K562 (cell line): ENCODE measurements at regions not wholly inside any gene's neighbourhood (a gene's known extent, or its start where the extent isn't known, plus 50 kb on each side); places are given as distances from the start of the nearest gene placed in this dataset.

Source experiments
- ATAC-seq: fragments of 200-7000 bp; cut with Tn5 transposase; 3 replicates; pipeline ENCODE4 v1.9.1; 2020; ENCODE audit warnings: moderate library complexity
- BruUV-seq: library from RNA; stranded (reverse); fragments of 400-500 nt; replicated peaks from 2 replicates; lab custom pipeline; 2021; lab: Mats Ljungman, UMichigan
- CTCF ChIA-PET: fragments of 300-600 bp; formaldehyde crosslinking; extraction: SDS; loops from one replicate; lab custom pipeline; 2021; ENCODE audit warnings: low intra/inter-chr PET ratio; lab: Yijun Ruan, JAX
- POLR2A ChIA-PET: fragments of 300-600, 350-650 bp; sonication (Branson Sonifier 250); formaldehyde crosslinking; extraction: SDS; loops from one replicate; lab custom pipeline; 2021; ENCODE audit warnings: antibody characterized with exemption, inconsistent platforms; lab: Yijun Ruan, JAX
- DNase-seq, 4 experiments: peaks; one replicate each; pipeline versions ENCODE4 v3.0.0 to v3.0.0-alpha.2; 2011 to 2018; ENCODE audit warnings: low spot score in 3 of 4, mixed read lengths in 3 of 4; ENCODE audit errors: extremely low read depth in 1 of 4
- FAIRE-seq: peaks from 2 replicates; lab custom pipeline; 2011; peaks lifted over from hg19 to GRCh38; lab: Jason Lieb, UNC
- H2AFZ ChIP-seq: 2 replicates; pipeline ENCODE4 v1.6.0; 2011; ENCODE audit warnings: low read depth, low read length, control low read depth, inconsistent platforms
- H3K27ac ChIP-seq: fragments of 200-600 bp; 3 replicates; pipeline ENCODE4 v1.8.0; 2011; ENCODE audit warnings: low read depth, mild to moderate bottlenecking, control low read depth, inconsistent platforms, low read length, moderate library complexity, mixed read lengths; ENCODE audit errors: extremely low read depth
- H3K27me3 ChIP-seq, 2 experiments: fragments of 300-600 bp in 1 of 2; 2 replicates in 1 of 2; 3 replicates in 1 of 2; pipeline versions ENCODE4 v1.6.0 to v1.8.0; 2011; ENCODE audit warnings: inconsistent platforms in 2 of 2, low read length in 2 of 2, mild to moderate bottlenecking in 1 of 2, mixed read lengths in 1 of 2, moderate library complexity in 1 of 2; ENCODE audit not compliant: control insufficient read depth in 2 of 2, insufficient read depth in 2 of 2
- H3K36me3 ChIP-seq: fragments of 300-600 bp; 3 replicates; pipeline ENCODE4 v1.8.0; 2011; ENCODE audit warnings: mild to moderate bottlenecking, low read length, inconsistent platforms; ENCODE audit not compliant: control insufficient read depth, insufficient read depth
- H3K4me1 ChIP-seq, 2 experiments: fragments of 200-600 bp in 1 of 2; replicated peaks in 1 of 2; 2 replicates in 1 of 2; 3 replicates in 1 of 2; pipeline versions ENCODE4 v1.5.1 to v1.8.0; 2011; ENCODE audit warnings: inconsistent platforms in 2 of 2, low read length in 2 of 2, mild to moderate bottlenecking in 1 of 2, mixed read lengths in 1 of 2, moderate library complexity in 1 of 2; ENCODE audit not compliant: control insufficient read depth in 2 of 2, insufficient read depth in 2 of 2
- H3K4me2 ChIP-seq: 2 replicates; pipeline ENCODE4 v1.6.1; 2011; ENCODE audit warnings: low read length, control low read depth, inconsistent platforms, mixed read lengths; ENCODE audit not compliant: insufficient read depth
- H3K4me3 ChIP-seq: fragments of 200-600 bp; sonication (generic), shearing (Covaris generic); 2 replicates; pipeline ENCODE4 v1.5.1; 2016; ENCODE audit warnings: control low read depth, inconsistent platforms
- H3K79me2 ChIP-seq: fragments of 200-600 bp; 3 replicates; pipeline ENCODE4 v1.8.0; 2011; ENCODE audit warnings: low read length, inconsistent platforms; ENCODE audit not compliant: control insufficient read depth, insufficient read depth
- H3K9ac ChIP-seq, 2 experiments: 2 replicates each; pipeline versions ENCODE4 v1.6.0 to v1.6.1; 2011; ENCODE audit warnings: low read depth in 2 of 2, low read length in 2 of 2, control low read depth in 1 of 2, inconsistent platforms in 1 of 2, mild to moderate bottlenecking in 1 of 2, mixed read lengths in 1 of 2; ENCODE audit not compliant: insufficient read depth in 1 of 2
- H3K9me1 ChIP-seq: one replicate; pipeline ENCODE4 v1.6.0; 2011; ENCODE audit warnings: inconsistent platforms, mild to moderate bottlenecking, low read length, moderate library complexity; ENCODE audit not compliant: control insufficient read depth, insufficient read depth
- H3K9me3 ChIP-seq: replicated peaks from 2 replicates; pipeline ENCODE4 v1.5.1; 2011; ENCODE audit warnings: low read depth, low read length, inconsistent platforms; ENCODE audit not compliant: control insufficient read depth, insufficient read depth
- H4K20me1 ChIP-seq: replicated peaks from 2 replicates; pipeline ENCODE4 v1.6.1; 2011; ENCODE audit warnings: low read length, inconsistent platforms, mixed read lengths; ENCODE audit not compliant: control insufficient read depth, insufficient read depth
- CTCF ChIP-seq, 3 experiments: IDR thresholded peaks in 2 of 3; conservative IDR thresholded peaks in 1 of 3; 2 replicates each; pipeline ENCODE4 v1.5.1; 2011 to 2012; ENCODE audit warnings: low read length in 3 of 3, mild to moderate bottlenecking in 3 of 3, control low read depth in 2 of 3, improper control_type of control experiment in 1 of 3, inconsistent platforms in 1 of 3, low read depth in 1 of 3, mixed read lengths in 1 of 3, moderate library complexity in 1 of 3; ENCODE audit not compliant: insufficient read depth in 2 of 3
- CTCFL ChIP-seq: IDR thresholded peaks from 2 replicates; pipeline ENCODE4 v1.6.1; 2011; ENCODE audit warnings: borderline replicate concordance, low read depth, mild to moderate bottlenecking, moderate library complexity, low read length; ENCODE audit not compliant: insufficient read depth, poor library complexity, severe bottlenecking
- E2F1 ChIP-seq: sonication (generic); formaldehyde crosslinking; IDR thresholded peaks from 2 replicates; pipeline ENCODE4 v1.8.1; 2023; ENCODE audit warnings: mild to moderate bottlenecking, missing genetic modification reagents, moderate library complexity
- MCM7 ChIP-seq, 2 experiments: fragments of 450-650 bp; IDR thresholded peaks; 2 replicates each; pipeline ENCODE4 v1.6.1; 2016 to 2018
- MTA1 ChIP-seq: fragments of 450-650 bp; IDR thresholded peaks from 2 replicates; pipeline ENCODE4 v1.6.1; 2017; ENCODE audit warnings: borderline replicate concordance
- PML ChIP-seq: IDR thresholded peaks from 2 replicates; pipeline ENCODE4 v1.6.1; 2012; ENCODE audit warnings: low read length, inconsistent platforms
- PREB ChIP-seq: sonication (generic); formaldehyde crosslinking; IDR thresholded peaks from 2 replicates; pipeline ENCODE4 v1.8.1; 2023; ENCODE audit warnings: mild to moderate bottlenecking, missing genetic modification reagents
- PRPF4 ChIP-seq: fragments of 200-400 bp; formaldehyde crosslinking; IDR thresholded peaks from one replicate; pipeline ENCODE4 v1.6.1; 2017; ENCODE audit warnings: low read length, low read depth, mild to moderate bottlenecking; ENCODE audit not compliant: insufficient read depth, poor library complexity, severe bottlenecking
- TBP ChIP-seq: optimal IDR thresholded peaks from 2 replicates; pipeline ENCODE3; 2011; ENCODE audit warnings: low read depth, low read length, improper control_type of control experiment
- YBX1 ChIP-seq: fragments of 450-650 bp; IDR thresholded peaks from 2 replicates; pipeline ENCODE4 v1.7.1; 2016; ENCODE audit warnings: mild to moderate bottlenecking
- ZBTB33 ChIP-seq: sonication (generic); formaldehyde crosslinking; IDR thresholded peaks from 2 replicates; pipeline ENCODE4 v1.8.1; 2023; ENCODE audit warnings: mild to moderate bottlenecking, missing genetic modification reagents
- ZNF445 ChIP-seq: fragments of 250-450 bp; sonication (Bioruptor Pico); IDR thresholded peaks from 2 replicates; pipeline ENCODE4 v1.4.0; 2020; ENCODE audit warnings: low read depth, mild to moderate bottlenecking, moderate library complexity
- WGBS: fragments of 100-300 bp; shearing (Covaris generic); methylation state at CpG from one replicate; pipeline ENCODE4 v1.1.6; 2016; ENCODE audit warnings: low coverage, mixed read lengths; ENCODE audit not compliant: insufficient coverage; ENCODE audit errors: missing lambda C conversion rate; 5-methylcytosine and 5-hydroxymethylcytosine counted together
- in situ Hi-C: fragments of 300-500 bp; cut with MboI; formaldehyde crosslinking; loops from 4 replicates; pipeline ENCODE4 v1.15.0; 2018; ENCODE audit warnings: inconsistent platforms, mixed read lengths
- intact Hi-C: fragments of 100-400 bp; cut with micrococcal nuclease; formaldehyde crosslinking; loops from 2 replicates; pipeline ENCODE4 v1.14.2; 2022

GRCh38 chr12:125683748-125684381 is 618.6 kb downstream of the AACS start:
- 12% methylated on average over 12 of the region's 30 CpGs for WGBS
- H3K4me1 ChIP-seq = no peaks in the 10 kb centered on the region
- no TSS peak for BruUV-seq
- FAIRE-seq (no peak), DNase-seq (peak in 1 of 4 experiments; percentile 6), ATAC-seq (peak; percentile 38; the same call in 1 of the 3 replicates)
- H3K9me3 ChIP-seq = 0 out of 2 replicates have a peak, but pooled peaks cover 2% of the 10 kb centered on the region
- no peak overlapping the region for H3K4me2 ChIP-seq
- ChIA-PET CTCF (no interaction called here), POLR2A (no interaction called here)
- no peaks in the 10 kb centered on the region for H3K9me1 ChIP-seq
- H3K27ac ChIP-seq = no peak overlapping the region
- H3K79me2 ChIP-seq = no peaks in the 10 kb centered on the region
- no peaks in the 10 kb centered on the region for H3K27me3 ChIP-seq
- H2AFZ ChIP-seq = no peak overlapping the region
- no peak overlapping the region for H3K9ac ChIP-seq
- in situ Hi-C loops = no loop called here
- H3K36me3 ChIP-seq = no peaks in the 10 kb centered on the region
- intact Hi-C loops = no loop called here
- H3K4me3 ChIP-seq = no peak overlapping the region
- no peaks in the 10 kb centered on the region for H4K20me1 ChIP-seq
- TF ChIP-seq PML = no peak
- TF ChIP-seq YBX1 = no peak
- no peak for TF ChIP-seq TBP
- TF ChIP-seq PREB = no peak
- TF ChIP-seq ZBTB33 = peak; percentile 52; the same call in 1 of the 2 replicates
- TF ChIP-seq CTCF (IDR thresholded peaks at IDR 0.05 in 2 of 3, conservative IDR thresholded peaks at IDR 0.05 in 1 of 3; ENCODE audit: insufficient read depth in 2 of 3, low read depth in 1 of 3, low read length in 3 of 3) = peak in 1 of 3 experiments; percentile 31; a peak in 1 of 6 replicates
- no peak for TF ChIP-seq ZNF445 (CRISPR knock-in tag)
- no peak for TF ChIP-seq MCM7 (IDR thresholded peaks at IDR 0.05)
- peak; percentile 61 for TF ChIP-seq CTCFL
- TF ChIP-seq E2F1 = no peak
- TF ChIP-seq MTA1 = no peak
- TF ChIP-seq PRPF4 = no peak
